HG03432 (cell line): ENCODE measurements at regions not wholly inside any gene's neighbourhood (a gene's known extent, or its start where the extent isn't known, plus 50 kb on each side); places are given as distances from the start of the nearest gene placed in this dataset.

Experiments used
- ATAC-seq: cut with Tn5 transposase; IDR thresholded peaks from one replicate; pipeline ENCODE4 v1.9.1; 2021; ENCODE audit warnings: mild to moderate bottlenecking, moderate library complexity; ENCODE audit not compliant: unreplicated experiment

- ATAC-seq, result no peak
These were observed 665.8 kb upstream of the ID2 start for GRCh38 chr2:8015848-8016600.

GRCh38 chr2:8016688-8017087 lies 665.2 kb upstream of the ID2 start:
- no peak for ATAC-seq

DNA sequence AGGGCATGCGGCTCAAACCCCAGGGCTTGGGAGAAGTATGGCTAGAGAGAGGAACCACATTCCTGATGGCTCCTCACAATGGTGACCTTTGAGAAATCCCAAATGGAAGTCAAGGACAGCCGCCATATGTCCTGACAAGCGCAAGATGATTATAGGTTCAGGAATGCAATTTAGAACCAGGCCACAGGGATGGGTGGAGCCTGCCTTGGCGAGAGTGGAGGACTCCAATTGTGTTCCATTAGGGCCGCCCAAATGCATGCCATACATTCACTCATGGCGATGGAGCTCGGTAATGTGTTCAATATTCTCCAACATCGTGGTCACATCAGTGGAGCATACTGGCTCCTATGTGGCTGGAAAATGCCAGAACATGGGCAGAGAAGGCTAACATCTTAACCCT lies 662.9 kb upstream of the ID2 start:
- ATAC-seq, result no peak

DNA sequence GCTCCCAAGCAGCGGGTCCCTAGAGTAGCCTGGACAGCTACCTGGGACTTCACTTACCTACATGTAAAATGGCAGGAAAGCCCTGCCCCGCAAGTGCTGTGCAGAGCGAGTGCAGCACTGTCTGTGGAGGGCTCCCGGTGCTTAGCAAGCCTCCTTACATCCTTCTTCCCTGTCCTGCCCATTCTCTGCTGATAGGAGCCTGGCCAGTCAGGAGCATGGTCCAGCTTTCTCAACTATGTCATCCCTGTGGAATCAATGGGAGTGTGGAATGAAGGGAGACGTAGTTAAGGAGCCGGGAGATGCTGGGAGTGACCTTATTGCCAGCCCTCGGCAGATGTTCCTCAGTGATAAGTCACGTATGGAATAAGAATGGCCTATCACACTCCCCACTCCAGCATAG lies 661.9 kb upstream of the ID2 start:
- ATAC-seq, result no peak

- no peak for ATAC-seq
These were observed 659.9 kb upstream of the ID2 start for GRCh38 chr2:8021921-8022320.

GRCh38 chr2:8022908-8023640 lies 658.8 kb upstream of the ID2 start:
- peak; percentile 93 for ATAC-seq

DNA sequence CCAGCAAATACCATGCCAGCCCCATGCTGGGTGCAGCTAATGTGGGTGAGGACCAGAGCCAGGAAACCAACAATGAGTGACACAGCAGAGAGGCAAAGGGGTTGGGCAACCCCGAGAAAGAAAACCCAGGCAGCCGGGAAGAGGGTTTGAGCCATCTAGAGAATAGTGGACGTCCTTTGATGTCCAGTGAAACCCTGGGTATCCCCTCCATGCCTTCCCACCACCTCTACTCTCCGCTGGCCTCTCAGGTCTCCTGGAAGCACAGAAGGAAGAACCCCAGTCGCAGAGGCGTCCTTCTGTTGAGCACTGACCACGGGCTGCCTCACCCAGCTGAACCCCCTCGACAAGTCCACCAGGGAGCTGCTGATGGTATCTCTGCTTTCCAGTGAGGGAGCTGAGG lies 657.4 kb upstream of the ID2 start:
- ATAC-seq, result no peak

DNA sequence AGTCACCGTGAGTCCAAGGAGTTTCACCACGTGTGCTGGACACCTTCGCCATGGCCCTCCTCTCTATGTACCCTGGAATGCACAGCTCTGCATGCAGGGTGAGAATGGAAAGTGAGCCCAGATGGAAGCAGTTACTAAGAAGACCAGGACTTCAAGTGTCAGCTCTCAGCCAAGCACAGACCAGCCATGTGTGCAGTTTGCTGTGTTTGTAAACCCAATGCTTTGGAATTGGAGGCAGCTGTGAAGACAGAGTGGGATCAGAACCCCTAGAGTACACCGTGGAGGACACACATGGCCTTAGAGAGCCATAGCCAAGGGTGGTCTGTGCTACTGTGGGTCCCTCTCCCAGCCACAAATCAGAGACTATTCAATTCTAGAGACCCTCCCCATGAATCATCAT lies 655.5 kb upstream of the ID2 start:
- no peak for ATAC-seq

DNA sequence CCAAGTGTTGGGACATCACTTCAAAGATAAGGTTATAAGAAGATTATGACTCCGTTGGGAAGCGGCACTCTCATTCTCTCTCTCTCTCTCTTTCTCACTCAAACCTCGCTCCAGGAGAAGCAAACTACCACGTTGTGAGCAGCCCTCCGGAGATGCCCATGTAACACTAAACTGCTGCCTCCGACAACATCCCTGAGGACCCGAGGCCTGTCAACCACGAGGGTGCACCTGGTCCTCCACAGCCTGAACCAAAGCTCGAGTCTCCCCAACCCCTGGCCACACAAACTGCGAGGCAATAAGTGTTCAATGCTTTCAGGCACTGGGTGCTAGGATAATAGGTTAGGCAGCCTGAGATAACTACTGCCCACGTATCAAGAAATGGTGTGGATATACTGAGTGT lies 654.5 kb upstream of the ID2 start:
- no peak for ATAC-seq

DNA sequence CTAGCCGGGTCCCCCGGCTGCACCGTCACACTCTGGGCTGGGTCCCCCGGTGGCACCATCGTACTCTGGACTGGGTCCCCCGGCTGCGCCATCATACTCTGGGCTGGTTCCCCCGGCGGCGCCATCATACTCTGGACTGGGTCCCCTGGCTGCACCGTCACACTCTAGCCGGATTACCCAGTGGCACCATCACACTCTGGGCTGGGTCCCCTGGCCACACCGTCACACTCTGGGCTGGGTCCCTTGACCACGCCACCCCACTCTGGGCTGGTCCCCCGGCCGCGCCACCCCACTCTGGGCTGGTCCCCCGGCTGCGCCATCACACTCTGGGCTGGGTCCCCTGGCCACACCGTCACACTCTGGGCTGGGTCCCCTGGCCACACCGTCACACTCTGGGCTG lies 653.8 kb upstream of the ID2 start:
- ATAC-seq, result no peak

DNA sequence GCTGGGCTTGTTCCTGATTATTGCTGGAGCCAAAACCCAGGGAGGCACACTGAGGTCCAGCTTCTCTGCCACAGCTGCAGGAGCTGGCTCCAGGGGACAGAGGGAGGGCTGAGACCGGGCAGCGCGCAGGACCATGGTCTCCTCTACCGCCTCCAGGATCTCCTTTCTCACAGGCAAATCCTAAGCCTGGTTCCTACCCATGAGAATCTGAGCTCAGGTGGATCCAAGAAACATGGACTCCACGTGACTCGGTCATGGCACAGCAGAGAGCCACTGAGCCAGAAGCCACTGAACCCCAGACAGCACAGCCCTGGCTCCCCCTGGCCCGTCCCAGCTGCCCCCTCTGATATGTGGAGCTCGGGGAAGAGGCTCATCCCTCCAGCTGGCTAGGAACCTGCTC lies 653.4 kb upstream of the ID2 start:
- ATAC-seq, result no peak

DNA sequence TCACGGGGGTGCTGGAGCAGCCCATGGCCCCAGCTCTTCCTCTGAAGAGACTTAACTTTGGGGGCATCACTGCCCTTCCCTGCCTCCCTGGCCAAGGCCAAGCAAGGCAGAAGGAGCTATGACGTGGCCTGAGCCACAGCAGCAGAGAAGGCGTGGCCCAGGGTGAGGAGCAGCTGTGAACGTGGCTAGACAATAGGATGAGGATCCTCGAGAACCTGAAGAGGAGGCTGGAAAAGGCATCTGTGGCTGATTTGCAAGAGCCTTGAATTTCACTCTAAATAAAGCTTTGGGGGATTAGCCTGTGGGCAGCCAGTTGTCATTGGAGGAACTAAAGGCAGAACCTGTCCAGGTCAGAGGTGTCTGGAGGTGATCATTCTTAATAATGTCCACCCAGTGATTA lies 652.9 kb upstream of the ID2 start:
- ATAC-seq, result no peak

DNA sequence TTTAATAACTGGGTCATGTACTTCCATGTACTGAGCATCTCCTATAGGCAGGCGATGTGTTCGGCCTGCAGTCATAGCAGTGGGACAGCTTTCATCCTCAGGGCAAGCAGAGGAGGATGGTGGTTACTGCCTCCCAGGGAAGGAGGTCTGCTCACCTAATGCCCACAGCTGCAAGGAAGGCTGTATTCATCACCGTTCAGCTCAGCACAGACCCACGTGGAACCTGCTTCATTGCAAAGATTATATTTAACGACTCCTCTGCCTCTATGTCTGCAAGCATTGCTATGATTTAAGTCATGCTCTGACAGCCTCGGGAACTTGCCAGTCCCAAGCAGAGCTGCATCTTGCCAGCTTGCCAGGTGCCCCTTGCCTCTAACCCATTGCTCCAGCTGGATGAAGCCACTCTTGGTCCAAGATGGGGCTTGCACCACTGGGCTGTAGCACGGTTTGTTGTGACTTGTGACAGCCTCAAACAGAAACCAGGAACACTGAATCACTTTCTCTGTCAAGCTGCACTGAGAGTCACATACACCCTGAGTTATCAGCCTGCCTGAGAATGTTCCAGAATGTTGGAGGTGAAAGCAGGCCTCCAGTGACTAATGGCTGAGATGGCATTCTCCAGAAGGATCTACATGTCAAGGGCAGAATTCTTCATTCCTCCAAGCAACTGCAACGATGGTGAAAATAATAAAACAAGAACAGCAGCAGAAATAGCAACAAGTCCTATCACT lies 651.1 kb upstream of the ID2 start:
- no peak for ATAC-seq

GRCh38 chr2:8031370-8031769 lies 650.5 kb upstream of the ID2 start:
- no peak for ATAC-seq

GRCh38 chr2:8033546-8034096 lies 648.2 kb upstream of the ID2 start:
- ATAC-seq, result no peak

DNA sequence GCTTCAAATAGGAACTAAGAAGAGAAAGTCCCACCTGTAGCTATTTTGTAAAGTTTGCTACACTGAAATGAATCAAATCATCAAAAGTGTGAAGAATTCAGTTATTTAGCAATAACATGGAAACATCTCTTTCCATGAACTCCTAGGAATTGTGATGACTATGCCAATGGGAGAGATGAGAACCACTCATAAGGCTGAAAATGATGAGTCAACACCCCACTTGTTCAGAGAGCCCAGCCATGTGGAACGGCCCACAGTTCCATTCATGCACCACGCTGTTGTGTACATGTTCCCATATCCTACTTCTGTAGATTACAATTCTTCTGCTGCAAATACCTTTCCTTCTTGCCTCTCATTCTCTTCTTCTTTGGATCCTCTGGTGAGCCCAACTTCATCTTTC lies 645.5 kb upstream of the ID2 start:
- no peak for ATAC-seq

DNA sequence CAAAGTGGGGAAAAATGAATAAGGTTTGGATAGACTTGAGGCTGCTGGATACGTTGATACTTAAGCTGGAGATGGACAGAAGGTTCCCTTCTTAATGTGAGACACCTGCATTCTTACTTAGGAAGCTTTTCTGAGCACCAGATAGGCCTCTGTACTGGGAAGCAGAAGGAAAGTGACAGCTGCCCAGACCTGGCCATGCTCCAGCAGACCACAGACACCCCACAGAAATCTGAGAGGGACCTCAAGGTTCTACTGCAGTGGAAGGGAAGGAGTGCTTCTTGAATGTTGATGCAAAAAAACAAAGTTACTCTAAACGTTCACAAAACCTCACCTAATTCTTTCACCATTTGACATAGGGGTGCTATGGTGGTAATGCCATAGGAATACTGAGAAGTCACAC lies 642.1 kb upstream of the ID2 start:
- no peak for ATAC-seq

DNA sequence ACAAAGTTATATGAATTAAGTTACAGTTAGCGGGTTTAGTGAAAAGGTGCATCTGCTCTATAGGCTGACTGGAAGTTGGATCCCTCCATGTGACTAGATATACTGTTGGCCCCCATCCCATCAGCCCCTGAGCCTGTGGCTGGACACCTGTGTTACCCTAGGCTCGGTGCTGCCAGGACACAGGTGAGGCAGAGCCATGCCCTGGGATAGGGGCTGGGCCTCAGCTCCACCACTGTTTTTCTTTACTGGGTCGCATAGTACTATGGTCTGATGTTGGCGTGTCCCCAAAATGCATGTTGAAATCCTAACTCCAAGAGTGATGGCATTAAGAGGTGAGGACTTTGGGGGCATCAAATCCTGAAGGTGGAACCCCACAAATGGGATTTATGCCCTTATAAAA lies 638.6 kb upstream of the ID2 start:
- ATAC-seq, result no peak

- ATAC-seq, result no peak
These were observed 637.7 kb upstream of the ID2 start for GRCh38 chr2:8044046-8044594.

GRCh38 chr2:8045081-8045614 lies 636.7 kb upstream of the ID2 start:
- ATAC-seq, result no peak

DNA sequence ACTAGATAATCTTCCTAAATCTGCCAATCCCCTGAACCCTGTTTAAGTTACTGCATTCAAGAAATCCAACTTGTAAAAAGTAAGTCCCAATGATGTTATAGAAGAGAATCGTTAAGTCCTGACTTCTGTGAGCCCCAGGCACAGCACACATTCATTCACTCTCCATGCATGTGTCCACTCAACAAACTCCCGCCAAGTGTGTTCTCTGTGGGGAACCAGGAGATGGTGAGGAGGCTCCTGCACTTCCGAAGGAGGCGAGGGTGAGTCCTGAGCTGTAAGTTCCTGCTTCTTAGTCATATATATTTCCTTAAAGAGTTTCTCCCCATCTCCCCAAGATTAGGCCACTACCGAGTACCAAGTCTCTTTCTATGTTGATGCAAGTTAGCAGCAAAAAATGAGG lies 635.0 kb upstream of the ID2 start:
- ATAC-seq, result no peak
